UCSD-AML1 (cell line): ENCODE measurements at regions not wholly inside any gene's neighbourhood (a gene's known extent, or its start where the extent isn't known, plus 50 kb on each side); places are given as distances from the start of the nearest gene placed in this dataset.
"Not testable (repeated sequence)": the region's sequence is repeated elsewhere in the genome, so short reads cannot be mapped to it uniquely, and the experiment has no call there.

ENCODE experiments used
- DNase-seq: peaks from one replicate; lab custom pipeline; 2025; ENCODE audit not compliant: unreplicated experiment; lab: John Stamatoyannopoulos, UW

DNA sequence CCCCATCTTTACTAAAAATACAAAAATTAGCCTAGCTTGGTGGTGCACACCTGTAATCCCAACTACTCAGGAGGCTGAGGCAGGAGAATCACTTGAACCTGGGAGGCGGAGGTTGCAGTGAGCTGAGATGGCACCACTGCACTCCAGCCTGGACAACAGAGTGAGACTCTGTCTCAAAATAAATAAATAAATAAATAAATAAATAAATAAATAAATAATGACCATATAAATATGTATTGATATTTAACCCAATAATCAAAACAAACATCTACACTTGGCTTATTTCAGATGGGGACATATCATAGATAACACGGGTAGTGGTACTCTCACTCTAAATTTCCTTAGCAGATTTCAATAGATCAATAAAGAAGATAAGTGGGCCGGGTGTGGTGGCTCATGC, 1923.7 kb upstream of the AGA start:
- not testable (repeated sequence) for DNase-seq

DNA sequence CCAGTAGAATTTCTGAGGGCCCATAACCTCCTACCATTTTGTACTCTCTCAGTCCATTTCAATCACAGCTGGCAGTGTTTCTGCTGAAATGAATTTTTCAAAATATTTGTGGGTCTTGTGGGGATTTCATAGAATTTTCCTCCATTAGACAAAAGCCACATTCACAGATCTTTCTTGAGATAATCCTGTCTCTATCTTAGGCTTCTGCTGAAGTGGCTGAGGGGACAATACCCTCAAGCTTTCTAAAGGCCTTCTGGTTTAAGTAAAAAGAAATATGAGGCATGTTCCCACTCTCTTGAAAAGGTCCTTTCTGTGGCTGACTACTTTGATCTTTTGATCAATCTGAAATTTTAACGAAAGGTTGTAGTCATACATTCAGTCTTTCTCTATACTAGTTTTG, 1930.0 kb upstream of the AGA start:
- DNase-seq = no peak

DNA sequence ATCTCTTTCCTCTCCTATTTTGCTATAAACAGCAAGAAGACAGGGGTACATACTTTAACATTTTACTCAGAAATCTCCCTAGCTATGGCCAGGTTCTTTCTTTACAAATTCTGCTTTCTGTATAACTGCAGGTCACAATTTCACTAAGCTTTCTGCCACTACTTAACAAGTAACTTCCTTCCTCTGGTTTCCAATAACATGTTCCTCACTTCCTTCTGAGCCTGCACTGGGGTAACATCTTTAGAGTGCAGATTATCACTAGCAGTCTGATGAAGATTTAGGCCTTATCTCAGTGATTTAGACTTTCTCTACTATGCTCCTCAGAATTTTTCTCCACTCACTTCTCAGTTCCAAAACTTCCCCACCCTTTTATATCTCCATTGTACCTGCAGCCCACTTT, 1930.5 kb upstream of the AGA start:
- no peak for DNase-seq

DNA sequence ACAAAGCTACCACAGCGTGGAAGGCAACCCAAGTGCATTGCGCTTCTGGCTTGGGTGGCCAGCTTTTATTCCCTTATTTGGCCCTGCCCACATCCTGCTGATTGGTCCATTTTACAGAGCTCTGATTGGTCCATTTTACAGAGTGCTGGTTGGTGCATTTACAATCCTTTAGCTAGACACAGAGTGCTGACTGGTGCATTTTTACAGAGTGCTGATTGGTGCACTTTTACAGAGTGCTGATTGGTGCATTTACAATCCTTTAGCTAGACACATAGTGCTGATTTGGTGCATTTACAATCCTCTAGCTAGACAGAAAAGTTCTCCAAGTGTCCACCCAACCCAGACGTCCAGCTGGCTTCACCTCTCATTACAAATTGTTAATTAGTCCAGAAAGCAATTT, 1936.6 kb upstream of the AGA start:
- DNase-seq = not testable (repeated sequence)

DNA sequence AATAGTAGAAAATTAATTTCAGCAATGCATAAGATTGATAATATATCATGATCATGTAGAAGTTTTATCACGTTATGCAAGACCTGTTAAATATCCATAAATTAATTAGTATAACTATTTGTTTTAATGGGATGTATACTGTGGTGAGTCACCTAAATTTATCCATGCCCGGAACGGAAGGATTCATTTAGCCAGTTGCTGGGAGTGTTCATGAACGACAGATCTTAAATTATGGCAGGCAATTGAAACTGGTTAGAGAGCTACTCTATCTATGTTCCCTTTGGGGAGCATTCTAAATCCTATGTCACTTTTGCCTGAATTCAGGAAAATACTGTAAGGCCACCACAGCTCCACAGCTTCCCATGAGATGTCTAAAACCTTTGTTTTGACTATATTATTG, 1950.5 kb upstream of the AGA start:
- no peak for DNase-seq

DNA sequence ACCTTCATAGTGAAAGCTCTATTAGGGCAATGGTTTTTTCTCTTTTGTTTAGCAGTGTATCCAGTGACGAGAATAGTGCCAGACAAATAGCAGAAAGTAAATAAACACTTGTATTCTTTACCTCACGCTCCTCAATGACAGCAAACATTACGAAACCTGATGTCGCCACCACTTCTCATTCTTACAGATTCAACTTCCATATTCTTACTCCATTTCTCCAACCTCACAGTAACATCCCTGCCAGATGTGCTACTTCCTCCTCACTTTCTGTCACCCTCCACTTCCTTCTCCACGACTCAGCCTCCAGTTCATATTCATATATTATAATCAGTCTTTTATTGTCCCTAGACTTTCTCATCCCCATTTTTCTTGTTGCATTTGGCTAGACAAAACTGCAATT, 1956.2 kb upstream of the AGA start:
- DNase-seq = no peak

DNA sequence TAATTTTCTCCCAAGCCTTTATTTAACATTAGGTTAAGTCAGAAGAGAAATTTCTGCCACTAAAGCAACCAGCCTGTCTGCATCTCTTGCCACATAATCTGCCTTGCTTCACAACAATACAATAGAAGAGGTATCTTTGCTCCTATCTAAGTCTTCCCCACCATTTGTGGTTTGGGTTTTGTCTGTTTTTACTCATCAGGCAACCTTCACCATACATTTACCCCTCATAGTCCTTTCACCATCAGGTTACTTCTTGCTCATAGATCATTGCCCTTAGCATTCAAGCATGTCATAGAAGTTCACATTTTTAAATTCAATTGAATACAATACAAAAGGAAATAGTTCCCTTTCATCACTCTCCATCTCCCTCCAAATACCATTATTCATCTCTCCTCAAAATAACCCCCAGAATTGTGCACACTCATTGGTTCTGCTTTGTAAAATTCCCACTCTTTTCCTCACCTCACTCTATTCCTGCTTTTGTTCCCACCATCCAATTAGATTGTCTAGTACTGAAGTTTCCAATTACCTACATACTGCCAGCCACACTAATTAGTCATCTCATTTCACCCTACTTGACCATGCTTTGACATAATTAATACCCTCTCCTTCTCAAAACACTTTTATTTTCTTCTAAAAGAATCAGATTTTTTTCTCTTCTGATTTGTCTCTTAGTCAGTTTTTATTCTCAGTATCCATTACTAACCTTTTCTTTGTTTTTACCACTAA, 1957.0 kb upstream of the AGA start:
- no peak for DNase-seq

DNA sequence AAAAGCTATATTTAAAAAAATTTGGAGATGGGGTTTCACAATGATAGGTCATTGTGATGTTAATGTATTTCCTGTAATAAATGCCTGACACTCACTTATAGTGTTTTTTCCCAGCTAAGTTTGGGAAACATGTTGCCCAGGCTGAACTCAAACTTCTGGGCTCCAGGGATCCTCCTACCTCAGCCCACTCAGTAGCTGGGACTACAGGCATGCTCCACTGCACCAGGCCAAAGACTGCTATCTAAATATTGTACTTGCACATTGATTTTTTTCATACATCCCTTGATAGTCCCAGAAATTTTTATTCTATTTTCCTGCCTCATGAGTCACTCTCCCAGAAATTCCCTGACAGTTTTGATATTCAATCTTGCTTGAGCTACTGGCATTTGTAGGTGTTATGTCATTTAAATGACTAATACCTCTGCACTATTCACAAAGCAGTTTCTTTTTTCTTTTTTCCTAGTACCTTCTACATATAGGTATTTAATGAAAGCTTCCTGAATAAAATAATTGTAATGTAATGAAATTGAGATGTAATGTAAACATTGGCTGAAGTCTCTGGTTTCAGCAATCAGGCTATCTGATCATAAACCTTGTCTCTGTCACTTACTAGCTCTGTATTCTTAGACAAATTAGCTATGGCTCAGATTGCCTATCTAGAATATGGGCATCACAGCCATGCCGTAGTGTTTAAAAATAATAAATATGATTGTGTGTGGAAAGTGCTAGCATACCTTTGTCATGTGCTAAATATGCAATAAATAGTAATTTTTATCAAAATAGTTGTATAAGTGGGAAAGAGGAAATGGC, 1973.0 kb upstream of the AGA start:
- DNase-seq = no peak

DNA sequence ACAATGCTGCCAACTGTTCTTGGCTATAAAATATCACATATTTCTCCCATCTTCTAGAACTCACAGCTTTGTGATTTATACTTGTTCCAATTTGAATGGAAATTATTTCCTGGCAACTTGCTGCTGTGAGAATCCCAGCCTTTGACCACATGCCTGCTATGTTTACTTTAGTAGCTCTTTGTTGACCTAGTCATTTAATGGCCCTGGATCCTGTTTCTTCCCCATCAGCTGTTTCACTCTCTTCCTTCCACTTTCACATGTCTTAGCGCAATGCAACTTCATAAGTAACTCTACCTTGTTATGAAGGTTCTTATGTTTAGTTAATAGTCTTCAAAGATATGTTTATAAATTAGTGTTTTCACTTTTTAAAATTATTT, 1973.6 kb upstream of the AGA start:
- no peak for DNase-seq

DNA sequence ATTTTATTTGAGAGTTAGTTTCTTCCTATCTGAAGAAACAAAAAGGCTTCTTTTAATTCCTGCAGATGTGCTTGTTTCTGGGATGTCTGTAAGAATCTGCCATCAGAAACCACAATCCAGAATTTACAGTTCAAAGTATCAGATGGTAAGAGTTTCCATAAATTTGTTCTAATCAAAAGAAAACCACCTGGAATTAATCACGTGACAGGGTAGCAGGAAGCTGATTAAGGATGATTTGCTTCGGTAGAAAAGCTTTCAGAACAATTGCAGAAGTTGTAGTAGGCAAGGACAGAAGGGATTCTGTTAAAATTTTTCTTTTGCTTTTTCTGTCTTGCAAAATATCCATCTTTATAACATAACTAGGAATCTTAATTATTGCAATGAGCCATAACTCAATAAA, 1975.1 kb upstream of the AGA start:
- no peak for DNase-seq

DNA sequence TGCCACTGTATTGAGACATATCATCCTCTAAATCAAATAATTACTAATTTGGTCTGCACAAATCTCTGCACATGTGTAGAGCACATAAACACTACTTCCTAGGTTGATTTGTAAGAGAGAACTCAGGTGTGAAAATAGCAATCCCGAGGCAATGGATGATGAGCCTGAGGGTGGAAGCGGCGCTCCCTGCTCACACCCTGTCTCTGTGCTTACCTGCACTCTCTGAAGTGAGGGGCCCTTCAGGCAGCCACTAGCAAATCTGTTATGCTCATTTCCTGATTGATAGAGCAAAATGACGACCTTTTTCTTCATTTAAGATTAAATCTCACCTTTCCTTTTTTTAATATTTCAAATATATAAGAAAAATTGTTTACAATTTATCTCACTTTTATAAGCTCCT, 1995.7 kb upstream of the AGA start:
- no peak for DNase-seq

DNA sequence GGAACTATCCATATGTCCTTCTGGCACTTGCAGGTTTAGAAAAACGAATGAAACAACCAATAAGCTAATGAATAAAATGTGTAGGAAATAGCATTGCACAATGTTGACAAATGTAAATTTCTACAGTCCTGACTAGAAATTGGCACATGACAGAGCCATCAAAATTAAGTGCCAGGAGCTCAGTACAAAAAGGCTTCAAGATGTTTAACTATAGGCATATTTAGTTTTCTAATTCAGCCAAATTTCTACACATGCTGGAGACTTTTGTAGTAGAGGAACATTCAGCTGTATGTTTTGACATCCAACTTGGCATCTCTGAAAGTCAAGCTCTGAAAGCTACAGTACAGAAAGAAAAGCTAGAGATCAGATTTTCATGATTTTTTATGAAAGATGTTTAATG, 1999.4 kb upstream of the AGA start:
- no peak for DNase-seq

DNA sequence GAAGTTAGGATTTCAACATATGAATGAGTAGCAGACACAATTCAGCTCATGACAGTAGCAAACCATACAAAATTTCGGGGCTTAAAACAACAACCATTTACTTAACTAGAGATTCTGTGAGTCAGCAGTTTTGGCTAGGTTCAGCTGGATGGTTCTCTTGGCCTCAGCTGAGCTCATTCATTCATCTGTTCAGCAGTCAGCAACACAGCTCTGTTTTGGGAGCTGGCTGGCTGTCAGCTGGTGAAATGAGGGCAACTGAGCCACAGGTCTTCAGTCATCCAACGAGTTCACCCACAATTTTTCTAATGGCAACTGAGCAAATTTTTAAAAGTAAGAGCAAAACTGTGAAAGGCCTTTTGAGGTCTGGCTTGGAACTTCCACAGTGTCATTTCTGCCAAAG, 2005.1 kb upstream of the AGA start:
- DNase-seq = no peak

DNA sequence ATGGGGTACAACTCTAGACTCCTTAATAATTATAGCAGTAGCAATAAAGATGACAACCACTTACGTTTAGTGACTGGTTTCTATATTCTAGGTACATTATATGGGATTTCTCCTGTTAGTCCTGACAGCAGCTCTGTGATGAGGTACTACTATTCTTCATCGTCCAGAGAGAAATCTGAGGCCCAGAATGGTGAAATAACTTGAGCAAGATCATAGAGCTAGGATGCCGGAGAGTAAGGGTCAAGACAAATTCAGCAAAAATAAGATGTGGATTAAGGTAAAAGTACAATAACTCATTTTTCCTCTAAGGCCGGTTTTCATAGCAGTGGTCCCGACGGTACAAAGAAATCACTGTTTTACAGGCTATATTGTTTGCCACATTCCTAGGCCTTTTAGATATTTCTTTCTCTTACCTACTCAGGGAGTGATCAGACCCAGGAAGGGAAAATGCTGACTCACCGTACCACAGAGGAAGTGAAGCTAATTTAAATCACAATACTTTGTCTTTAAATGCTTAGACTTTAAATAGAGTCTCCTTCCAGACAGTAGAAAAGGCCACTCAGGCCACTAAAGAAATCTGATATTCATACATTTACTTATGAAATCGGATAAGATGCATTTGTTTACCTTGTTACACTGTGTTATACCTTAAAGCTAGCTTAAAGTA, 2023.0 kb upstream of the AGA start:
- DNase-seq = no peak

DNA sequence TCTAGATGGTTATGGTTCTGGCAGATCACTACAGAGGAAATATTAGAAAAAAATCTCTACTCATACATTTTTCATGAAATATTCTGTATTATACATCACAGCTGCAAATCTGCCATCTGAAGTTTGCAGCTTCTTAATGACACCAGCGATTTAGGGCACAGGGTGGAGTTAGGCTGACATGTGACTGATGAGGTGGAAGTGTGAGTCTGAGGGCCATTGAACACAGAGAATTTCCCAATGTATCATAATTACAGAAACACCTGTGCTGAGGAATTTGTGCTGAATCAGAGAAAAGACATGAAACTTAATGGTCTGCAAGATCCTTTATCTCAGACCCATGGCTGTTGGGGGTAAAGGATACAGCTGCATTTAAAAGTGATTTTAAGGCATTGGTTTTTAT, 2025.6 kb upstream of the AGA start:
- no peak for DNase-seq

DNA sequence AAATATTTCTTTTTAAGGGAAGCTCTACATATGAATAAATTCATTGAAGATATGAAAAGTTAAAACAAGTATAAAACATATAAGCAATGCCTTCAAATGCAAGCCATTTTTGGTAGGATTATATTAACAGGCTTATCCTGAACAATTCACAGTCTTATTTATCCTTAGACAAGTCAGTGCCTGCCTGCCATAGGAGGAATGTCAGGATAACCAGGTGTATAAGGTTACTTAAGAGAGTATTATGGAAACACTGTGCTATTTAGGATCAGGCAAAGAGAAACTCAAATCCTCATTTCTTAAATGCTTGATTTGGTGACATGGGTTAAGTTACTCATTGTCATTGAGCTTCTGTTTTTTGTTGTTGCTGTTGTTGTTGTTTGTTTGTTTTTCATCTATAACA, 2029.9 kb upstream of the AGA start:
- no peak for DNase-seq

DNA sequence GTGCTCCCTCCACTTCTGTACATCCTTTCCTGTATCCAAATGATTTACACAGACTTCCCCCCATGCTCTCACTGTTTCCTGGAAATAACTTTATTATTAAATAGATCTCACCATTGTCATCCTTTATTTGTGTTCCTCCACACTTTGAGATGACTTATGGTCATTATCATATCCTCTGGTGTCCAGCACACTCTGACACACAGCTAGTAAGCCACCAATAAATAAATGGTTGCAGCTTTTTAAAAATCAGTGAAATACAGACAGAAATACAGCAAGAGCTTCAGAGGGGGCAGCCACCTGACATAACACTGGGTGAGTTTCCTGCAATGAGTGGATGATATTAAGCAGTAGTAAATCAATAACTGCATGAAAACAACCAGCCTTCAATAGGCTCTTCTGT, 2036.4 kb upstream of the AGA start:
- DNase-seq = no peak

DNA sequence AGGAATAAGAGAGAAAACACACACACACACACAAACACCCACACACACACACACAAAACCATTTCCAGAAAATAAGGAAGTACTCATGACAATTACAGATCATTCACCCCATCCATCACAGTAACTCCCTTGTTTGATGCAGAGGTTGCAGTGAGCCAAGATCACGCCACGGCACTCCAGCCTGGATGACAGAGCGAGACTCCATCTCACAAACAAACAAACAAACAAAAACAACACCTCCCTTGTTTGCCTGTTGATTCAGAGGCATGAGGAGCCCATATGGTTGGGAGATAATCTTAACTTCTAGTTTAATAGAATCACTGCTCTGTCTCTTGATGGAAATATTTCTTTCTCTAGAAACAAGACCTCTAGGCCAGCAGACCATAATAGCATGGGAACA, 2043.5 kb upstream of the AGA start:
- no peak for DNase-seq

DNA sequence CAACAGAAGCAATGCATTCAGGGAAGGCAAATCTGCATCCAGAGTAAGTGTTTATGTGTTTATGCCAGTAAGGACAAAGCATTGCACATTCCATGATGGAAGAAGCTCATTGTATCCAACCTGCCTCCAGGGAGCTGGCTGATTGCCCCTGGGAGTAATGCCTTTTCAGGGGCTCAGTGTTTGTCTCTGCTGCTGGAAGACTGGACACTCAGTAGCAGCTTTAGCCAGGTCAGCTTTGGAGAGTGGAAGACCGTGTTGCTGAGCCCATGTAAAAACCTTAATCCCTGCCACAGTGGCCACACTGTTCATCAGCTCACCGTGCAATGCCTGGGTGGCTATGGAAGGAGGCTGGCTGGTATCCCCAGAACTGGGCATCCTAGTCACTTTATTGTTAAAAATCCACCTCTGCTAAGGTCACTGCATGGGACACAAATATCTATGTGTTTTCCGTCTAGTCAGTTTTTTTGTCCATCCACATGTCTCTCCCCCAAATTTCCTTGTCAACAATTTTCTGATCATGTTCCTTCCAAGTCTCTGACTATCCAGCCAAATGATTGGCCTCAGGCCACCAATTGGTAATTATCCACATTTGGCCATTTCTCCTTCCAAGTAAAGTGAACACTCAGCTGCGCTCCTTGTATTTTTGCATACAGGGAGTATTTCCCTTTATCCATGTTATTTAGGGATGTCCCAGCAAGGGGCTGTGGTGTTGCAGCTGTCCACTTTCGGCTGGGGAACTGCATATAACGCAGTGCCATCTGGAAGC, 2044.5 kb upstream of the AGA start:
- DNase-seq = no peak

DNA sequence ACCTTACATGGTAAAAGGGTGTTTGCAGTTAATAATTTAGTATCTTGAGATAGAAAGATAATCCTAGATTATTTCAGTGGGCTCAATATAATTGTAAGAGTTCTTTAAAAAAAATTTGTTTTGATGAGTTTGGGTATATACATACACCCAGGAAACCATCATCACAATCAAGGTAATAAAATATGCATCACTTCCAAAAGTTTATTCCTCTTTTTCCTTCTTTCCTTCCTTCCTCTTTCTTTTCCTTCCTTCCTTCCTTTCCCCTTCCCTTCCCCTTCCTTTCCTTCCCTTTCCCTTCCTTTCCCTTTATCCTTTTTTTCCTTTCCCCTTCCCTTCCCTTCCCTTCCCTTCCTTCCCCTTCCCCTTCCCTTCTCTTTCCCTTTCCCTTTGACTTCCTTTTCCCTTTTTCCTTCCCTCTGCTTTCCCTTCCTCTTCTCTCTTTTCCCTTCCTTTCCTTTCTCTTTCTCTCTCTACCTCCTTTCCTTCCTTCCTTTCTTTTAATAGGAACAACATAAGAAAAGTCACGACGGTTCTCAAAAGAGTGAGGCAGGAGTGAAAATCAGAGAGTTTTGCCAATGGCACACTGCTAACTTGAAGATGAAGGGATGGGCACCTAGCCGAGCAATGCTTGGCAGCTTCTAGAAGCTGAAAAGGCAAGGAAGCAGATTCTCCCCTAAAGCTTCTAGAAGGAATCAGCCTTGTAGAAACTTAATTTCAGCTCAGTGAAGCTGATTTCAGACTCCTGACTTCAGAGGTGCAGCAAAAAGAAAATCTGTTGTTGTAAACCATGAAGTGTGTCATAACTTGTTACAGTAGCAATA, 2050.2 kb upstream of the AGA start:
- DNase-seq = no peak

DNA sequence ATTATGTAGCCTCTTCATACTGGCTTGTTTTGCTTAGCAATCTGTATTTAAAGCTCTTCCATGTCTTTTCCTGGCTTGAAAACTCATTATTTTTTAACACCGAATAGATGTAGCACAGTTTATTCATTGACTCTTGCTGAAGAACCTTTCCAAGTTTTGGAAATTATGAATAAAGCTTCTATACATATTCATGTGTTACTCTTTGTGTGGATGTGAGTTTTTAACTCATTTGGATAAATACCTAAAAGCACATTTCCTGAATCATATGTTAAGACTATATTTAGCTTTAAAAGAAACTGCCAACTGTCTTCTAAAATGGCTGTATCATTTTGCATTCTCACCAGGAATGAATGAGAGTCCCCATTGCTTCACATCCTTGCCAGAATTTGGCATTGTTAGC, 2061.7 kb upstream of the AGA start:
- DNase-seq = no peak
